CD4-positive, alpha-beta T cell treated with Interleukin-15 for 4 hours (primary cell): ENCODE measurements at regions not wholly inside any gene's neighbourhood (a gene's known extent, or its start where the extent isn't known, plus 50 kb on each side); places are given as distances from the start of the nearest gene placed in this dataset.

Experiments used
- DNase-seq: peaks from one replicate; pipeline ENCODE4 v3.0.0-alpha.2; 2020; ENCODE audit warnings: low spot score

- DNase-seq, result no peak
These were observed 207.3 kb upstream of the SORCS1 start for GRCh38 chr10:107371801-107372200.

GRCh38 chr10:107364872-107365271, 200.4 kb upstream of the SORCS1 start:
- no peak for DNase-seq

GRCh38 chr10:107362306-107362705, 197.8 kb upstream of the SORCS1 start:
- DNase-seq, result no peak

GRCh38 chr10:107357033-107357432, 192.5 kb upstream of the SORCS1 start:
- DNase-seq, result no peak

- no peak for DNase-seq
These were observed 191.9 kb upstream of the SORCS1 start for GRCh38 chr10:107356396-107356795.

GRCh38 chr10:107342711-107343110, 178.2 kb upstream of the SORCS1 start:
- no peak for DNase-seq

- DNase-seq, result no peak
These were observed 176.8 kb upstream of the SORCS1 start for GRCh38 chr10:107341281-107341680.

- DNase-seq, result no peak
These were observed 175.8 kb upstream of the SORCS1 start for GRCh38 chr10:107340326-107340725.

- no peak for DNase-seq
These were observed 171.6 kb upstream of the SORCS1 start for GRCh38 chr10:107336061-107336460.

GRCh38 chr10:107317592-107317991, 153.1 kb upstream of the SORCS1 start:
- no peak for DNase-seq

GRCh38 chr10:107303203-107303602, 138.7 kb upstream of the SORCS1 start:
- DNase-seq, result no peak

- DNase-seq, result no peak
These were observed 135.1 kb upstream of the SORCS1 start for GRCh38 chr10:107299606-107300005.

- DNase-seq, result no peak
These were observed 119.7 kb upstream of the SORCS1 start for GRCh38 chr10:107284187-107284586.

GRCh38 chr10:107280293-107280692, 115.8 kb upstream of the SORCS1 start:
- DNase-seq, result no peak

GRCh38 chr10:107277591-107277990, 113.1 kb upstream of the SORCS1 start:
- no peak for DNase-seq

- no peak for DNase-seq
These were observed 111.3 kb upstream of the SORCS1 start for GRCh38 chr10:107275806-107276205.

- DNase-seq, result no peak
These were observed 105.1 kb upstream of the SORCS1 start for GRCh38 chr10:107269626-107270025.

- DNase-seq, result no peak
These were observed 100.2 kb upstream of the SORCS1 start for GRCh38 chr10:107264742-107265141.

- no peak for DNase-seq
These were observed 79.6 kb upstream of the SORCS1 start for GRCh38 chr10:107244122-107244521.

GRCh38 chr10:107238275-107238674, 73.8 kb upstream of the SORCS1 start:
- DNase-seq, result no peak

- DNase-seq, result no peak
These were observed 67.5 kb upstream of the SORCS1 start for GRCh38 chr10:107232013-107232412.

- DNase-seq, result no peak
These were observed 66.4 kb upstream of the SORCS1 start for GRCh38 chr10:107230887-107231286.

GRCh38 chr10:107215681-107216080, 51.2 kb upstream of the SORCS1 start:
- DNase-seq, result no peak
